ENCODE measurements at regions not wholly inside any gene's neighbourhood (a gene's known extent, or its start where the extent isn't known, plus 50 kb on each side); places are given as distances from the start of the nearest gene placed in this dataset.

GRCh38 chr14:38316922-38317321 lies 61.0 kb upstream of the CLEC14A start:
- POLR2A ChIA-PET: no interaction called here
- no peak for DNase-seq (ENCODE audit: low read depth)

GRCh38 chr14:38311655-38312054 lies 55.8 kb upstream of the CLEC14A start:
- TF ChIP-seq CTCF (IDR thresholded peaks at IDR 0.05; ENCODE audit: insufficient read depth, low read depth, low read length): no peak
- H3K36me3 ChIP-seq (ENCODE audit: control insufficient read depth, insufficient read depth, low read length): no peaks in the 10 kb centered on the region
- CTCF ChIA-PET: no interaction called here
- no peak overlapping the region for H3K4me3 ChIP-seq (ENCODE audit: low read depth, low read length)
- no peak for DNase-seq (ENCODE audit: low read depth)
- no peaks in the 10 kb centered on the region for H3K27me3 ChIP-seq (ENCODE audit: control insufficient read depth, insufficient read depth, low read length)
- POLR2A ChIA-PET: no interaction called here

More at GRCh38 chr14:38316922-38317321, 61.0 kb upstream of the CLEC14A start:
- H3K4me3 ChIP-seq (ENCODE audit: low read depth, low read length): no peak overlapping the region
- TF ChIP-seq CTCF (IDR thresholded peaks at IDR 0.05; ENCODE audit: insufficient read depth, low read depth, low read length): no peak
- H3K27me3 ChIP-seq (ENCODE audit: control insufficient read depth, insufficient read depth, low read length): no peaks in the 10 kb centered on the region
- no peaks in the 10 kb centered on the region for H3K36me3 ChIP-seq (ENCODE audit: control insufficient read depth, insufficient read depth, low read length)
- CTCF ChIA-PET: no interaction called here

- TF ChIP-seq CTCF (IDR thresholded peaks at IDR 0.05; ENCODE audit: insufficient read depth, low read depth, low read length): no peak
- DNase-seq (ENCODE audit: low read depth): no peak
- H3K27me3 ChIP-seq (ENCODE audit: control insufficient read depth, insufficient read depth, low read length): no peaks in the 10 kb centered on the region
- no peaks in the 10 kb centered on the region for H3K36me3 ChIP-seq (ENCODE audit: control insufficient read depth, insufficient read depth, low read length)
- ChIA-PET CTCF (no interaction called here), POLR2A (no interaction called here)
- H3K4me3 ChIP-seq (ENCODE audit: low read depth, low read length): no peak overlapping the region
Measured at GRCh38 chr14:38310420-38310995, 54.6 kb upstream of the CLEC14A start.

GRCh38 chr14:38309522-38310277 lies 53.8 kb upstream of the CLEC14A start:
- Histone ChIP-seq H3K36me3 (ENCODE audit: control insufficient read depth, insufficient read depth, low read length) (no peaks in the 10 kb centered on the region), H3K27me3 (ENCODE audit: control insufficient read depth, insufficient read depth, low read length) (no peaks in the 10 kb centered on the region), H3K4me3 (ENCODE audit: low read depth, low read length) (no peak overlapping the region)
- DNase-seq (ENCODE audit: low read depth): no peak
- ChIA-PET POLR2A (no interaction called here), CTCF (no interaction called here)
- TF ChIP-seq CTCF (IDR thresholded peaks at IDR 0.05; ENCODE audit: insufficient read depth, low read depth, low read length): no peak
